ENCODE measurements at regions not wholly inside any gene's neighbourhood (a gene's known extent, or its start where the extent isn't known, plus 50 kb on each side); places are given as distances from the start of the nearest gene placed in this dataset.

DNA sequence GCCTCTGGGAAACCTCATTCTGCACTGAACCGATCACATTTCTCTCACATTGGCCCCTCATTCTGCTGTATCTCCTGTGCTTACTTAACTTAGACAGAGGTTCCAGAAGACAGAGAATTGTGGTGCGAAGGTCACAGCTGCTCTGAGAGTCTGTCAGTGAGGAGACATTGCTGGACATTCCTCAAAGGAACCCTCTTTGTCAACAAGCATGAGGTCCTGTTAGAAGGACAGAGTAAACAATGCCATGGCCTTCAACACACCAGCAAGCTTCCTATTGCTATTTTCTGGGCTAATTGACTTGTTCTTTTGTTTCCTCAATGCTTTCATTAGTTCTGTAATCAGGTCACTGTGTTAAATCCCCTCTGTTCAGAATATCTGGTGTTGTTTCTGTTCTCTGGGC lies 109.3 kb upstream of the FZD8 start:
- no peak for TF ChIP-seq POLR2AphosphoS5 (IDR thresholded peaks at IDR 0.05)
- TF ChIP-seq, protein P1, sequence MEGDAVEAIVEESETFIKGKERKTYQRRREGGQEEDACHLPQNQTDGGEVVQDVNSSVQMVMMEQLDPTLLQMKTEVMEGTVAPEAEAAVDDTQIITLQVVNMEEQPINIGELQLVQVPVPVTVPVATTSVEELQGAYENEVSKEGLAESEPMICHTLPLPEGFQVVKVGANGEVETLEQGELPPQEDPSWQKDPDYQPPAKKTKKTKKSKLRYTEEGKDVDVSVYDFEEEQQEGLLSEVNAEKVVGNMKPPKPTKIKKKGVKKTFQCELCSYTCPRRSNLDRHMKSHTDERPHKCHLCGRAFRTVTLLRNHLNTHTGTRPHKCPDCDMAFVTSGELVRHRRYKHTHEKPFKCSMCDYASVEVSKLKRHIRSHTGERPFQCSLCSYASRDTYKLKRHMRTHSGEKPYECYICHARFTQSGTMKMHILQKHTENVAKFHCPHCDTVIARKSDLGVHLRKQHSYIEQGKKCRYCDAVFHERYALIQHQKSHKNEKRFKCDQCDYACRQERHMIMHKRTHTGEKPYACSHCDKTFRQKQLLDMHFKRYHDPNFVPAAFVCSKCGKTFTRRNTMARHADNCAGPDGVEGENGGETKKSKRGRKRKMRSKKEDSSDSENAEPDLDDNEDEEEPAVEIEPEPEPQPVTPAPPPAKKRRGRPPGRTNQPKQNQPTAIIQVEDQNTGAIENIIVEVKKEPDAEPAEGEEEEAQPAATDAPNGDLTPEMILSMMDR (IDR thresholded peaks at IDR 0.05), result no peak
